ENCODE measurements at regions not wholly inside any gene's neighbourhood (a gene's known extent, or its start where the extent isn't known, plus 50 kb on each side); places are given as distances from the start of the nearest gene placed in this dataset.
"Not testable (repeated sequence)": the region's sequence is repeated elsewhere in the genome, so short reads cannot be mapped to it uniquely, and the experiment has no call there.

DNA sequence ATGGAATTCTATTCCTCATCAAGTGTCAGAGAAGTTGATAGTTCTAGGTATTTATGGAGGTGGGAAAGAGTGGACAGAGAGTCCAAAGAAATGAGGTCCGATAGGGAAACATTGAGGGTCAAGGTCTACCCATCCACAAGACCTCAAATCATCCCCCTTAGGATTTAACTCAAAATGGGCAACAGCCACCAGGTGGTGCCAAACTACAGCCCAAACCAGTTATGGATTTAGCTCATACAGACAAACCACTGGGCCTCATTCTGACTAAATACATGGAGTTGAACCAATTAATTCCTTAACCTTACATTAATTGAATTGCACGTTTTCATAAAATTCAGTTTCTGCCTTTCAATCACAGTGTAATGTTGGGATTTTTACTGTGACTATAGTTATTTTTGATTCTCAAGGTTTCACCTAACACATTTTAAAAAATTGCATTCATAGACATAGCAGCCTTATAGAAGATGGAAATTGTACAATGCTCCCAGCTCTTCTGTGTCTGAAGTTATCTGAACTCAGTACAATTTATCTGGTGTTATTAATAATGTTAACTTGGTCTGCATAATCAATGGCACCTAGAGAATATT, 98.2 kb upstream of the HNMT start:
- in situ Hi-C loops (cut with HindIII; ENCODE audit: low pct_ligation_motif_present, low pct_unique_long_range_greater_than_20kb, low sequenced_read_pairs), result no loop called here
- DNase-seq, result peak; percentile 65

DNA sequence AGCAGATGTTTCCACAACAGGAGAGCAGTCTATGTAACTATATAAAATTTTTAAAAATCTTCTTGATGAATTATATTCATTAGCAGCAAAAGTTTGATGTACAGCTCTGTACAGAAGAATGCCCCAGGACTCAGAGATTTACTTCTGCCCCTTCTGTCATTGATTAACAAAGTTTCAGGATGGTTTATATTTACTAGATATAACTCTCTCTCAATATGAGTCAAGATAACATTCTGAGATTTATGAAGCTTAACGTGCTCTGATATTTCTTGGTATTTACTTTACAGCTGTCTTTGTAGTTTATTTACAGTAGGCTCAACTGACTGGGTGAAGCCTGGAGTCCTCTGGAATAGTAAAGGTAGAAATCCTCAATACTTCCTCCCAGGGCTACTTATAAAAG, 93.6 kb upstream of the HNMT start:
- in situ Hi-C loops (cut with HindIII; ENCODE audit: low pct_ligation_motif_present, low pct_unique_long_range_greater_than_20kb, low sequenced_read_pairs), result no loop called here
- DNase-seq, result no peak

DNA sequence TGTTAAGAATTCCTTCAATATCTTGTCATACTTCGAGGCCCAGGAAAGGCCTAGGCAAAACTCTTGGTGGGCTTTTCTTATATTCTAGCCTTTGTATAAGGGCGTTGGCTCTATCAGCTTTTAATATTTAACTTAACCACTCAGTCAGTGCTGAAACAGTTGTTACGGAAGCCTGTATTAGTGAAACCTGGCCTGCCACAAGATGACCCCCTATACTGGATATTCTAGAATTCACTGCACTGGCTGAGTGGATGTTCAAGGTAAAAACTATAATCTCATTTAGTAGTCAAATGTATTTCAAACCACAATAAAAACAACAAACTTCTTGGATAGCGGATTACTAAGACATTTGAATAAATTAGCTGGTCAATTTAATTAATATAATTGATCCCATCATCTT, 91.7 kb upstream of the HNMT start:
- DNase-seq, result no peak
- in situ Hi-C loops (cut with HindIII; ENCODE audit: low pct_ligation_motif_present, low pct_unique_long_range_greater_than_20kb, low sequenced_read_pairs), result no loop called here

DNA sequence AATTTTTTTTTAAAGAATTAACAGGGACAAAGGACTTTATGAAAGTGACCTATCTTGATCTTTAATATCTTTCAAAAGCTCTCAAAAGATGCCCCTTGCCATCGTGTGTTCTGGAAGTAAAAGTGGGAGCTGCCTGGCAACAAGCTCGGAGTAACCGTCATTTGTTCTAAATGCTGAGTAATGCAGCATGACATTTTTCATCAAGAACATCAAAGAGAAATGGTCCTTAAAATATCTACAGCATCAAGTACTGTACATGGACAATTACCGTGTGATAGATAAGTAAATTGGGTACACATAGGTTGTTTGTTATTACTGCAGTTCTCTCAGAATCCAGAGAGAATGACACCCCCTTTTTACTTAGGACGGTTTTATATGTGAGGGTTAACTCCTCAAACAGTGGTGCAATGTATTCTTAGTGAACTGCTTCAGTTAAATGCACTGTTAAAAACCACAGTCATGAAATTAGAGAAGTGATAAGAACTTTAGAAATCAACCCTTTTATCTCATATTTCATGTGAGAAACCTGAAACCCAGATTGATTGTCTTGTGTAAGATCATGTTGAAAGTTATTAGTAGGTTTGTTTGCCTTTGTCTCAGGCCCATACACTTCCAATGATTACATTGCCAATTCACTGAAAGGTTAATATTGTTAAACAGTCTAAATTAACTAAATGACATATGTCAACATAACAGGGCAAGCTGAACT, 90.6 kb upstream of the HNMT start:
- in situ Hi-C loops (cut with HindIII; ENCODE audit: low pct_ligation_motif_present, low pct_unique_long_range_greater_than_20kb, low sequenced_read_pairs), result no loop called here
- no peak for DNase-seq

DNA sequence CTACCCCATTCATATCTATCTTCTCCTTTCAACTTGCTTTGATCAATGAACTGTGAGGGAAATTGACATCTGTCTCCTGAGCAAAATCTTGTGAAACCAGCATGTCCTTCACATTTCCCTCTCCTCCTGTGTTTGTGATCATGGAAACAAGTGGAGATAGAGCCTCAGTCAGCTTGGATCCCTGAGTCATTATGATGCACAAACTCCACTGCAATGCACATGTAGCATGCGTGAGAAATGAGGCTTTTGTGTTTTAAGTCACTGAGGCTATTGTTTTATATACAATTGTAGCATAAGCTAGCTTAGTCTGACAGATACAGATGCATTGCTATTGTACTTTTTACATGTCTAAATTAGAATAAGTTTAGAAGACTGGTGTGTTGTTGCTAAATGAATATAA, 85.2 kb upstream of the HNMT start:
- in situ Hi-C loops (cut with HindIII; ENCODE audit: low pct_ligation_motif_present, low pct_unique_long_range_greater_than_20kb, low sequenced_read_pairs), result no loop called here
- DNase-seq, result no peak

DNA sequence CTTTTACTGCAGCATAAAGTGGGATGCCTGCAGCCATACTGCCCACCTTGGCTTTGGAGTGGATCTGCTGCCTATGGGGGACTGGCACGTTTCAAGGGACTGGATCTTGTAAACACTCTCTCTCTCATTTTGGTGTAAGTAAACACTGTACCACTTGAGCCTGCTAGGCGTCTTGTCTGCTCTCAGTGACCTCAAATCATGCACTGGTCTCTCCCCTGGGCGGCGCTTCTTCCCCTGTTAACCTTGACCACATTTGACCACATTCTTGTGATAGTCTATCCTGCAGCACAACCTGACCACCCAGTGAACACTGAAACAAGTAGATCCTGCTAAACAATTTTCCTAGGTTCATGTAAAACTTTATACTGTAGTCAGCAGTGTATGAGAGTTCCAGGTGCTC, 82.6 kb upstream of the HNMT start:
- in situ Hi-C loops (cut with HindIII; ENCODE audit: low pct_ligation_motif_present, low pct_unique_long_range_greater_than_20kb, low sequenced_read_pairs), result no loop called here
- DNase-seq, result no peak

DNA sequence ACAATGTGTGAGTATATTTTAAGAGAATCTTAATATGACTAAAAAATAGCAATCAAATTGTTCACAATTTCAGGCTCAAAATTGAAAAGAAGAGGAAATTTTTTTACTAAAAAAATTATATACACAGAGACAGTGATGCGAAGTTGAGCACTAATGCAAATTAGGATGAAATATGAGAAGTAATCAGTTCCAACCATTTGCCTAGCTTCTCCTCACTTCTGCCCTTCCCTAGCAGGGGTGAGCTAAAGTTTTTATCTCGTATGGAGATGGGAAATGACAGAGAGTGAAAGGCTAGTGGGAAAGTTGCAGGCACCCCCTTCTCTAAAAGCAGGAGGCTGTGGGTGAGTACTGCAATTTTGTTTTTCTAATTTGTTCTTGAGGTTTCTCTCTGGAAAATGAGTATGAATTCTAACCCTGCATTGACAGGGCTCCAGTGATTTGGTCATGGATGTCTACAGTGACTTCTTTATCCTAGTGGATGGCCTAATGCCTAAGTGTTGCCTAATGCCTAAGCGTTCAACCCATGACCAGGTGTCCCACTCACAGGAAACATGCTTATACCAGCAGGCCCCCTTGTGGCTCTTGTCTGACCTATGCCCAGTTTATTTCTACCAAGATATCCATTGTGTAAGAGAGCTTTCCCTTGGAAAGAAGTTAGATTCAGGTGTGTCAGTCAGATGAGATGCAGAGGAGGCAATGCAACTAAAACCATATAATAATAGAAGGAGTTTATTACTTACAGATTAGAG, 78.0 kb upstream of the HNMT start:
- peak; percentile 22 for DNase-seq
- in situ Hi-C loops (cut with HindIII; ENCODE audit: low pct_ligation_motif_present, low pct_unique_long_range_greater_than_20kb, low sequenced_read_pairs), result no loop called here

DNA sequence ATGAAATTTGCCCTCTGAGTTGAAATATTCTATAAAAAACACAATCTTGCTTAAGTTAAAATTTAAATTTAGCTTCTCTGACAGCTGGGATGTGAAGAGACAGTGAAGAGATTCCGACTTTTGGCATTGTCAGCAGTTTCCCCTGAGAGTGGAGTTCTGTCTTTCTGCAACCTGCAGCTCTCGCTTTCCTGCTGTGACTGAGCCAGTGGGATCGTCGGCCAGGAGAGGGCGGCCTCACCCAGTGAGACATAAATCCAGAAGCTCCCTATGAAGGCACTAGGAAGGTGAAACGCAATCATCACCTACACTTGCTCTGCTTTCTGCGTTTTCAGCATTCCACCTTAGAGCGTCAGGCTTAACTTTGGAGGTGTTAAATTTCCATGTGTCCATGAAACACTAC, 75.4 kb upstream of the HNMT start:
- DNase-seq, result peak; percentile 31
- in situ Hi-C loops (cut with HindIII; ENCODE audit: low pct_ligation_motif_present, low pct_unique_long_range_greater_than_20kb, low sequenced_read_pairs), result no loop called here

DNA sequence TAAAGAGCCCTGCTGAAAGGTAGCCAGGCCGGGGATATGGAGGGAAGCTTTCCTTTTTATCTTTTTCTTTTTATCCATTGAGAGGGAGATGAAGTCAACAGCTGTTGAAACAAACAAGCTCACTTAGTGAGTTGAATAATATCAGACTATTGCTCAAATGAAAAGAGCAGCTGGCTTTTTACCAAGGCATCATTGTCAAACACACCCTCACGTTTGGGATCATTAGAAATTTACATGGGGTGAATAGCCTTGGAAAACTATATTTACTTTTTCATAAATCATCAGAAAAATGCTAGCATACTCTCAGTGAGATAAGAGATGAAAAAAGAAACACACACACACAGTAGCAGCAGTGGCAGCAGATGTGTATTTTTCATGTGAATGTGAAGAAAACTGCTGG, 71.5 kb upstream of the HNMT start:
- in situ Hi-C loops (cut with HindIII; ENCODE audit: low pct_ligation_motif_present, low pct_unique_long_range_greater_than_20kb, low sequenced_read_pairs), result no loop called here
- no peak for DNase-seq

DNA sequence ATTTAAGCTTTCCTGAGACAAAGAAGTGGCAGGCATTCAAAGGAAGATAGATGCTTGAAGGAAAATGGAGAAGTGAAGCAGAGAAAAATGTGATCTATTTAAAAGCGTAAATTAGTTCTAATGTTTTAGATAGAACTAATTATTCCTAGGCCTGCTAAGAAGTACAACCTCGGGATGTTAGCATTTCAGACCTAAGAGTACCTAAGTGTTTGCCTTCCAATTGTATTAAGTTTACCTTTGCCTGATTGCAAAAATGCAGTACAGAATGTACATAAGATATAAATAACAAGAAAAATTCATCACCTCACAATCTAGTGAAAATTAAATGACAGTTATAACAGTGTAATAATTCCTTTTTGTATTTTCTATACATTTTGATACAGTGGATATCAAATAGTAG, 71.1 kb upstream of the HNMT start:
- in situ Hi-C loops (cut with HindIII; ENCODE audit: low pct_ligation_motif_present, low pct_unique_long_range_greater_than_20kb, low sequenced_read_pairs), result no loop called here

DNA sequence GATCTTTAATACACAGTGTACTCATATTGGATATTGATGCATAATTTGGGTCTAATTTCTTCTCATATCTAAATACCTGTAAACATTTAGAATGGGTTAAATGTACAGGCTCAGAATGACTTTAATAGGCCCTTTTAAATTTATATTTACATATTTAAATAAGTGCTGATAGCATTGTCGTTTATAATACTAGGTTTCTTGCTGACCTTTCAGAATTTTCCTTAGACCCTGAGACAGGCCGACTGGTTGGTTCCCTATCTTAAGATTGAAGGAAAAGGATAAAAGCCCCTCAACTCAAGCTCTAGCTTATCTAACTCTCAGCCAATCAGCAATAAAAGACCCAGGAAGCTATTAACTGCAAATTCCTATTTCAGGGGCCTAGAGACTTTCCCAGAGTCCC, 67.8 kb upstream of the HNMT start:
- in situ Hi-C loops (cut with HindIII; ENCODE audit: low pct_ligation_motif_present, low pct_unique_long_range_greater_than_20kb, low sequenced_read_pairs), result no loop called here
- no peak for DNase-seq

More for the DNA sequence above, 71.1 kb upstream of the HNMT start:
- no peak for DNase-seq

DNA sequence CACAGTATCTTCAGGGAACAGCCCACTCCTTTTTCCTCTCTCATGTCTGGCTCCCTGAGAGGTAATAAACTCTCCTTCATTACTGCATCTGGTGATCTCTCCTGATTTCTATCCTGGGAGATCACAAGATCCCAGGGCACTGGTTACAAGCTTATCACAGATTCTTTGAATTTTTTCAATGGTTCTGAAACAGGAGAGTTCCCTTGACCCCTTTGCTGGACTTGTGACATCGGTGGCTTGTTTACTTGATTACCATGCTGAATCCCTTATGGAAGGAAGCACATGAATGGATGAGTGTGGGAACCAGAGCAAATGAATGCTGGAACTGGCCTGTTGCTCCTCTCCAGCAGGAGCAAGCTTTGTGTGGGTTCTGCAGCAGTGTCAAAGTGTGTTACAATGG, 67.2 kb upstream of the HNMT start:
- in situ Hi-C loops (cut with HindIII; ENCODE audit: low pct_ligation_motif_present, low pct_unique_long_range_greater_than_20kb, low sequenced_read_pairs), result no loop called here
- no peak for DNase-seq

DNA sequence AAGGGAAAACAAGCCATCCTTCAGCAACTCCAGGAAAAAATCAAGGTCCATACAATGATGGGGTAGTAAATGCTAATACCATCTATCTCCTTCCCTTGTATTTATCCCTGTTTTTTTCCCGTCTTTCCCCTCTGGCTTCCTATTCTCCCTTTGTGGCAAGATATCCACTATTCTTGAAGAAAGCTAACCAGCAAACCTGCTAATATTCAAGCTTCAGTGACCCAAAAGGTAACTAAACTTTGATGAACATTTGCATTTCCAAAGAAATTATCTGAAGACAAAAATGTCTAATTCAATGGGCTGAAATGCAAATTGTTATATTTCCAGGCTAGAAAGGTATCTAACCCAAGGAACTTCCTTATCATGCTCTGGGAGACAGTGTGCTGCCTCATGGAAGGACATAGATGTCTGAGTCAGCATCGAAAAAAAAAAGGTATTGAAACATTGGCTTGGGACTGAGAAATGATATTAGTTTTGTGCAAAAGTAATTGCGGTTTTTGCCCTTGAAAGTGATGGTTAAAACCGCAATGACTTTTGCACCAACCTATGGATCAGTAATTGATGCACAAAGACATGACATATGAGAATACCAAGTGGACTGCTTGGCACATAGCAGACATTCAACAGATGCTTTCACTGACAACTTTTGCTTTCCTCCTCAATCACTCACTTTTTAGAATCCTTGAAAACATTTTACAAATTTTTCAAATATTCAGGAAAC, 63.7 kb upstream of the HNMT start:
- DNase-seq, result no peak
- in situ Hi-C loops (cut with HindIII; ENCODE audit: low pct_ligation_motif_present, low pct_unique_long_range_greater_than_20kb, low sequenced_read_pairs), result no loop called here

DNA sequence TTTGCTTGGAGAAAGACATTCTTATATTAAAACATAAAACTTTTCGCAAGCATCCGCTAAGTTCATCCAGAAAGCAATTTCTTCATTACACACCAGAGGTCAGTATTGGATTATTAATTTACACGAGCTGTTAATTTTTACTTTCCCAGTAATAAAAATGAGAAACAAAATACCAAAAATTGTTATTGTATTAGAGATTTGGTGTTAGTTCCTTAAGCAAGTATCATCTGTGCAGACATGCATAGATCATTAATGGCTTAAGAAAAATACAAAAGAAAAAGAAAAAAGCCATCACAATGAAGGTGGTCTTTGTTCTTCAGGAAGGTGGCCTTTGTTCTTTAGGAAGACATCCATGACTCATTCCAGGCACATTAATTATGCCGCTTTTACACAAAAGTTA, 53.6 kb upstream of the HNMT start:
- in situ Hi-C loops (cut with HindIII; ENCODE audit: low pct_ligation_motif_present, low pct_unique_long_range_greater_than_20kb, low sequenced_read_pairs), result no loop called here
- DNase-seq, result peak; percentile 42

DNA sequence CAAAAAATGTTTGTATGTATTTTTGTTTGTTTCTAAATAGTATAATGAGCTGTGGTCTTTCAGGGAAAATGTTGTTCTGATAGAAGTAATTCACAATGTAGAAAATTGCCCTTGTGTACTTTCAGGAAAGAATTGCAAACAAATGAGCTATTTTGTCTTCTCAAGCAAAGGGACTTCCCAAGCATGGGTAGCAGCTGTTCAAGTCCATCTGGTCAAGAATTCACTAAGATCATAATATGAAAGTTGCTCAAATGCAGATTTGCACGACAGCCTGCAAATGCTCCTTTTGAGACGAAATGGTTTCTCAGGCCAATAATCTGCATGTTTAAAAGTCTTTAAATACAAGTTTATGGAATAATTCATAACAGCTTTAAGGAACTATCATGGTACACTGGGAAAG, 51.9 kb upstream of the HNMT start:
- DNase-seq, result no peak
- in situ Hi-C loops (cut with HindIII; ENCODE audit: low pct_ligation_motif_present, low pct_unique_long_range_greater_than_20kb, low sequenced_read_pairs), result no loop called here

DNA sequence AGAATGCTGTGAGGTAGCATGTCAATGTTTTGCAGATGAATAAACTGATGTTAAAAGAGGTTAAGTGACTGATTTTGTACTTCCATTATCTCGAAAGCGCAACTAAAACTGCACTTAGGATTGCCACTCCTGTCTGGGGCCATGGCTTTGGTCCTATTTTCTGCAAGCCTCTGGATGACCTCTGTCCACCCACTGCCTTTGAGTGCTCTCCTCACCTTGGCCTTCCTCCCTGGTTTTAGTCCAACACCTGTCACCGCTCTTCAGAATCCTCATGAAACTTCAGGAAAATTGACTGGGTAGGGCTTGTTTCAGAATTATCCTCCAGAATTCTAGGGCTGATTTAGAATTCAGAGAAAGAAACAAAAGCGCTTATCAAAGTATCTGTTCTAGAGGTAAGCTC, 51.1 kb upstream of the HNMT start:
- in situ Hi-C loops (cut with HindIII; ENCODE audit: low pct_ligation_motif_present, low pct_unique_long_range_greater_than_20kb, low sequenced_read_pairs), result no loop called here
- no peak for DNase-seq

DNA sequence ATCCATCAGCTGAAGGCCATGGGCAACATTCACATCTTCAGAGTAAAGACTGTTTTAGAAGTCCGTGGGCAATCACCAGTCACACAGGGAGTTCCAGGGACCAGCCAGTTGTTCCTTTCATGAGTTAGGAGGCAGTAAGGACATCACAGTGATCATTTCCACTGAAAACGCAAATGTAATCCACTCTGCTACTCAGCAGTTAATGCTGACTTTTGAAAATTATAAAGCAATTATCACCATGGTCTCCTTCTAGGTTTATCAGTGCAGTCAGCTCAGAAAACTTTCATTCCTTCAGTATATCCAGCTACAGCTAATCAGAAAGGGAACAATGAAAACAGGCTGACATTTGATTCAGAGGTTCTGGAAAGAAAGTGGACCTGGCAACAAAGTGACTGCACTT, 50.6 kb upstream of the HNMT start:
- in situ Hi-C loops (cut with HindIII; ENCODE audit: low pct_ligation_motif_present, low pct_unique_long_range_greater_than_20kb, low sequenced_read_pairs), result not testable (repeated sequence)

More for the DNA sequence above, 50.6 kb upstream of the HNMT start:
- not testable (repeated sequence) for DNase-seq
